GM21723 (cell line): ENCODE measurements at regions not wholly inside any gene's neighbourhood (a gene's known extent, or its start where the extent isn't known, plus 50 kb on each side); places are given as distances from the start of the nearest gene placed in this dataset.

Source experiments
- ATAC-seq: cut with Tn5 transposase; IDR thresholded peaks from one replicate; pipeline ENCODE4 v1.9.1; 2021; ENCODE audit warnings: mild to moderate bottlenecking, moderate library complexity; ENCODE audit not compliant: unreplicated experiment

DNA sequence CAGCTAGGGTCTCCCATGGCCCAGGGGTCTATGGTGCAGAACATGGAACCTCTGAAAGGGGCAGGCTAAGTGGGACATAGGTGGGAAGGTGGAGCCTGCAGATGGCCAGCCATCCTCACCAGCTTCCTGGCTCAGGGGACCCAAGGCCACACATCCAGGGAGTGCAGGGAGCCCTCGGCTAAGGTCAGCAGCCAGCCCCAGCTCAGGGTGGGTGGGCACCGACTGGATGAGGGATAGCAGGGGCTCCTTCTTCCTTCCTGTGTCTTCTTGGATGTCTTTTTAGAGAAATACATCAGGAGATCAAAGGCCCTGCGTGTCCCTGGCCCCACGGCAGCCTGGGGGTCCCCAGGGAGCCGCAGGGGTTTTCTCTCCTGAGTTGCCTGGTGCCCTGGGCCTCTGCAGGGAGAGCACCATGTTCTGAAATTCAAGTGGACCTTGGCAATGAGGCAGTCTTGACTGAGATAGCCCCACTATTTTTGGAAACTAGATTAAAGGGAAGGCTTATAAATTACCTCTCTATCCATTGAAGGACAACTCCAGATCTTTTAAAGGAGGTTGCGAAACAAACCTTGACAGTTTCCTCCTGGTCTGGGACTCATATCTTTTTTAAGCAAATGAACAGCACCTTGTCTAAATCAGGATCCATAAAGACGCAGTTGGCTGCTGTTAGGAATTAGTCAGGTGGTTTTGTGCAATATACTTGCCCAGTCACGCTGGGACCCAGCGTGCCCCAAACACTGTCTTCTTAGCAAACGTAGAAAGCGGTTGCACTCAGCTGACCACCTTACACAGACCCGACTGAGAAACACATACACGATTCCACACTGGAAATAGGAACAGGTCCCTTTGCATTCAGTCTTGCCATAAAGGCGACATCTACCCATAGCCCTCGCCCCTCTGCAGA is 242.3 kb downstream of the TOMM20 start:
- no peak for ATAC-seq

DNA sequence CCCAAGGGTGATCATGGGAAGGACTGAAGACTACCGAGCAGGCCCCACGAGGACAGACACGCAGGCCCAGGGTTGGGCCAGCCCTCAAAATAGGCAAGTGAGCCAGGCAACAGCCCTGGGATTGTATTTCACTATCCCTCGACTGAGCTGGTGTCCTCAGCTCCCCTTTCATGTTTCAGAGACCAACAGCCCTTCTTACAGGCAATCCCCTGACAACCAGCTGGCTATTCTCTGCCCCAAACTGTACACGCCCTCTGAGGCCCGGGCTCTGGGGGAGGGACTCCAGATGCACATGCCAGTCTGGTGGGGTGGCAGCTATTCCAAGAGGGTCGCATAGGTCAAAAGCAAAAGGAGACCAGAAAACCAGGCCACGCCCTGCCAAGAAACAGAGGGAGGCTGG is 243.0 kb downstream of the TOMM20 start:
- ATAC-seq = no peak

DNA sequence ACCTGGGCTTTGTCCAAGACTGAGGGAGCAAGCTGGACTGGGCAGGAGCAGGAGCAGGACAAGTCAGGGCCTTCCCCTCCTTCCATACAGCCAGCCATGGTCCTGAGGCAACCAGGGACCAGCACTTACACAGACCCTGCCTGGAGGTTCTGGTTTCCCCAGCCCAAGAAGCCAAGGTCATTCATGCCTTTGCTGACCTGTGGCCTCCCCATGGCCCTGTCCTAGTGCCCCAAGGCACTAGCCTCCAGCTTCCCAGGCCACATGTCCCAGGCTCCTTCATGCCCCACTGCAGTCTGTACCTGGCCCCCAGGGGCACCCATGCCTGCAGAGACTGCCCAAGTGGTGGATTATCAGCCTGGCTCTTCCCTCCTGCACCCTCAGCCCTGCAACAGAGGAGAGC is 243.9 kb downstream of the TOMM20 start:
- ATAC-seq = no peak

DNA sequence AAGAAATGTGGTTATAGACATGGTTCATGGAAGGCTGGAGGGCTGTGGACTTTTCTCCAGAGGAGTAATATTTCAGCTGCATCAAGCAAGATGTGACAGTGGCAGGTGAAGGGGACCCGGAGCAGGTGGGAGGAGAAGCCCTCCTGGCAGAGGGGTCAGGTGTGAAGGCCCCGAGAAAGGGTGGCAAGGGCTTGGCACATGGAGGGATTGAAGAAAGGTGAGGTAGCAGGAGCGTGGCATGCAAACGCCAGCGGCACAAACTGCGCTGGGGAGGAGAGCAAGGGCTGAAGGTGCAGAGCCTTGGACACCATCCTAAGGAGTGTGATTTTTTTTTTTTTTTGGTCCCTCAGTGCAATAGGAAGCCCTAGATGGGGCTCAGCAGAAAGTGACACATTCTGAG is 244.6 kb downstream of the TOMM20 start:
- no peak for ATAC-seq

DNA sequence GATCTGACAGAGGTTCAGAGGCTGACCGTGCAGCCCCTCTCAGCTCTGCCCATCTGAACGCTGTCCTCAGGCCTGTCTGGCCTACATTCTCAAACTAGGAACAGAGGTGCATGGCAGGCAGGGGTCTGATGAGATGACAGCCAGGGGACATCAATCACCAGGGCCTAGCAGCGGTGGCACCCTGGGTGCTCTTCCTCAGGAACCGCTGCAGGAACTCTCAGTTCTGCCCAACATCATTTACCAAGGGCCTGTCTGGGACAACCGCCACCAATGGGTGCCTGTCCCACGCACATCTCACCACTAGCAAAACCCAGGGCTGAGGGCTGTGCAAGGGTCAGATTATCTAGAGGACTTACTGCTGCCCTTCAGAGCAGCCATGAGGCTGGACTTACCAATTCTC is 245.7 kb downstream of the TOMM20 start:
- no peak for ATAC-seq

DNA sequence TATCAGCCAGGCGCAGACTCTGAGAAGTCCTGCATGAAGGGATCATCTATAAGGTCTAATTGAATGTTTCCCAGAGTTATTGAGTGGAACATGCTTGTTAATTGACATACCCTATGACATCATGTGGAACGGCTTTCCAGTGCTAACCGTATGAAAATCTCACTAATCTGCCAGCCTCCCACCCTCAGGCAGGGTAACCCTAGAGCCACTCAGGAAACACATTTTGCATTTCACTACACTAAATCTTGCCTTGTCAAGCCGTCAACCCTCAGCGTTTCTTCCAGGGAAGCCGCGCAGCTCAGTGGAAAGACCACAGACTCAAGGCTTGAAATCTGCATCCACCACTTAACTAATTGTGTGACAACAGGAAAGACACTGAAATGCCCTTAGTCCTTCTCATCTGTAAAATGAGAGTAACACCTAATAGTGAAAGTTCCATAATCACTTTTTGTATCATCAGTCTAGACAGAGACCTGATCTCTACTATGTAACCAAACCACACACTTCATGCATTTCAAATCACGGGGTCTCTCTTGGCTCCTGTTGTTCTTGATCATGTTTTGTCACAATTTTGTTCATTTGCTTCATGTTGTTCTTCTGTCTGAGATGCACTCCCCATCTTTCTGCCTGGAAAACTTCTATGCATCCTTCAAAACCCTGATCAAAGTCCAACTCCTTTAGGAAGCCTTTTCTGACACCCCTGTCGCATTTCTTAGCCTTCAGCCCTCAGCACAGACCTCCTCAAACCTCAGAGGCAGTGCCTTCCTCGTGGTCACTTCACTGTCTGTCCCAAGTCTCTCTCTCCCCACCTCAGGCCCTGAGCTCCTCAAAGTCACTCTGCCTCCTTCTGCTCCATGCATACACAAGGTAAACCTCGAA is 246.5 kb downstream of the TOMM20 start:
- ATAC-seq = peak; percentile 88

DNA sequence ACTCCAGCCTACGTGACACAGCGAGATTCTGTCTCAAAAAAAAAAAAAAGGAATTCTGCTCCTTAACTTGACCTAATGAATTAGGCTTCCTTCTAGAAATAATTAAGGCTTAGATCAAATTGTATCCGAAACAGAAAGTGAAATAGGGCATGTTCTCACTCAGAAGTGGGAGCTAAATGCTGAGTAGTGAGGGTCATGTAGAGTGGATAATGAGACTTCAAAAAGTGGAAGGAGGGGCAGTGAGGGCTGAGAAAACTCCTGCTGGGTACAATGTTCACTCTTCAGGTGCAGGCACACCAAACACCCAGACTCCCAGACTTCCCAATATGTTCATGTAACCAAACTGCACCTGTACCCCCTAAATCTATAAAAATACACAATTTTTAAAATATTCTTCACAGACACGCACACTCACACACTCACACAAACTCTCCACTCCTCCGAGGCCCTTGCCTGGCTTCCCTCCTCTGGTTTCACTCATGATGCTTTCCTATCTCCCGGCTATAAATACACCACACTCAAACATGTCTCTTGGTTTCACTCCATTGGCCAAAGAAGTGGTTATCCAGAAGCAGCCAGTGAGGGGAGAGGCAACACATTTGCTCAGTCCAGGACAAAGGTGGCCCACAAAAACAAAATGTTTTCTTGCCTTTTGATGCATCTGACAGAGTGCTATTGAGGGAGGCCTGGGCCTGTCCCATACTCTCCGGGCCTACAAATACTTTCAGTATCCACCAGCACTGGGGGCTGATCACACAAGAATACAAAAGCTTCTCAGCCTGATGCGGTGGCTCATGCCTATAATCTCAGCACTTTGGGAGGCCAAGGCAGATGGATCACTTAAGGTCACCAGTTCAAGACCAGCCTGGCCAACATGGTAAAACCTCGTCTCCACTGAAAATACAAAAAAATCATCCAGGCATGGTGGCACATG is 249.2 kb downstream of the TOMM20 start:
- ATAC-seq = no peak

DNA sequence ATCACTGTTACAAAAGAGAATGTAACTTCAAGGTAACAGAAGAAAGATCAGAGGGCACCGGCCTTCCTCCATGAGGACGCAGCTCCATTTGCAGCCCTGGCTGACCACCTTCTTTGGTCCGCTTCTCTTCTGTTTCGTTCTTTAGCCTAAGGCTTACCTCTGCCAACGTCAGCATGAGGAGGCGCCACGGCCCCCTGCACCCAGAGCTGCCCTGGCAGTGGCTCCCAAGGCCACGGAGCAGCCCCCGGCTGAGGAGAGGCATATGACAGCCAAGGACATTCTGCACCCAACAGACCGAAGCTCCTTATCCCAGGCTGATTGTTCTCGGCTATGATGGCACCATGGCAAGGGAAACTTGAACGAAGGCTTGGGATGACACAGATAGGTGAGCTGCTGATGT is 250.3 kb downstream of the TOMM20 start:
- ATAC-seq = no peak

DNA sequence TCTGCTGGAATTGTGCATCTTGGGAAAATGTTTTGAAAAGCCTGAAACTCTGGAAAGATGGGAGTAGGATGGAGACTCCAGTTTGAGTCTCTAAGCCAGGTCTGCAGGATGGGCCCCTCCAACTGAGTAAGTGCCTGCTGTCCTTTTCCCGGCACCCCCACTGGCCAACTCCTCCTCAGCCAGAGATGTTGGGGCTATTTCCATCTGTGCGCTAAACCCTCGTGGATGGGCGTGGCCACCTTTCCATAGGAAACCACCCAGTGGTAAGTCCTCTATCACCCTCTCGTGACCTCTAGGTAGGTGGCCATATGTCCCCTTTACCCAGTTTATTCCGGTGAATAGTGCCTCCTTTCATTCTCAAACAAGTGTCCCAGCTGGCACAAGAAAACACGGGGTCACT is 250.9 kb downstream of the TOMM20 start:
- ATAC-seq = no peak

DNA sequence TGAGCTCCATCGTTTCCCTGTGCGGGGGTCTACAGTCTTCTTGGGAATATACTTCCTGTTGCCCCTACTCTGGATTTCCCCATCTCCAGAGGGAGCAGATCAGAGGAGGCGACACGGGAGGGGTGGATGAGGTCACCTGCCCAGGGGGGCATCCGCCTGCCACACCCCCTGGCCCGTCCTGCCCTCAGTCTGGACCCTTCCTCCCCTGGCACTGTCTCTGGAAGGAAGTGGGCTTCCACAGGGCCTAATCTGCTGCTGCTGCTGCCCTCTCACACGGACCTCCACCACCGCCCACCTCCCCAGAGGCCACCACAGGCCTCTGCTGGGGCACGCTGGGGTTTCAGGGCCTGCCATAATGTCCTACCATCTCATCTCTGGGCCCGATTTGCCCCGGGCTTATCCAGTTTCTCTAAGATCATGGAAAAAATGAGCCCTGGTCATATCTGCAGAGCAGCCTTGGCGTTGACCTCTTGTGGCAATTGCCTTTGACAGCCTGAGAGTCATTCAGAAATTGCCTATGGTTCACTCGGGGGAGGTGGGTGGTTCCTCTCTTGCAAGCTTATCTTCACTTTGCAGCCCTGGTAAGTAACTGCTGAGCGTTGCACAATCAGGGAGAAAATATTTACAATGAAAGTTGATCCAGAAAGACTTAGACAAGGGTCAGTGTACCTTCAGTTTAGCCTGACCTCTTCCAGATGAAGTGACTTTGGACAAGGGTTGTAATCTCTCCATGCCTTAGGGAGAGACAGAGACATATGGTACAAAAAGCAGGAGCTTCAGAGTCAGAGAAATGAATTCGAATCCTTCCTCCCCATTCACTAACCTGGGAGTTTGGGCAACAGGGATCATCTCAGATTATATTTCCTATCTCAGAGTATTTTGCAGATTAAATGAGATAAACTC is 252.4 kb downstream of the TOMM20 start:
- no peak for ATAC-seq

DNA sequence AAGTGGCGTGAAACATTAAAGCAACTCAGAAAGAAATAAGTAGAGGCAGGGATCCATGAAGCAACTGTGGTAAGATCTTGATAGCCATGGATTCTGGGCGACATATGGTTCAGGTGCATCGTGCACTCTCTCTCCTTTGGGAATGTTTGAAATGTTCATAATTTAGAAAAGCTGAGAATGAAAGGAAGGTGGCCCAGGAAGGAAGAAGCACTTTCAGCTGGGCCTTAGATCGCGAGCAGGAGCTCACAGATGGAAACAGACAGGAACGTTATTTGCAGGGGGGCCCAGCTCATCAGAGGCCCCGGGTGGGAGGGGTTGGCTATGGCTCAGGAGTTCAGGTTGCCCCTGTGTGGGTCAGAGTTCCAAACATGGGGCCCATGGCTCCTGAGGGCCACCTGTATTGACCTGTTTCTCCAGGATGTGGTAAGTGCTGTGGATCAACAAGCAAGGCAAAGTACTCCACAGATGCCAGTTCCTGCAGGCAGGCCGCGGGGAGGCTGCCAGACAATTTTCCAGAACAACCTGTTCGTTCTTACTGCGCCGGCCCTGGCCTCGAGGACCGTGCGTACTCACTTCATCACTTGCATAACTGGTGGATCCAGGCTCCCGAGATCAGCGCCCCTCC is 253.2 kb downstream of the TOMM20 start:
- no peak for ATAC-seq

DNA sequence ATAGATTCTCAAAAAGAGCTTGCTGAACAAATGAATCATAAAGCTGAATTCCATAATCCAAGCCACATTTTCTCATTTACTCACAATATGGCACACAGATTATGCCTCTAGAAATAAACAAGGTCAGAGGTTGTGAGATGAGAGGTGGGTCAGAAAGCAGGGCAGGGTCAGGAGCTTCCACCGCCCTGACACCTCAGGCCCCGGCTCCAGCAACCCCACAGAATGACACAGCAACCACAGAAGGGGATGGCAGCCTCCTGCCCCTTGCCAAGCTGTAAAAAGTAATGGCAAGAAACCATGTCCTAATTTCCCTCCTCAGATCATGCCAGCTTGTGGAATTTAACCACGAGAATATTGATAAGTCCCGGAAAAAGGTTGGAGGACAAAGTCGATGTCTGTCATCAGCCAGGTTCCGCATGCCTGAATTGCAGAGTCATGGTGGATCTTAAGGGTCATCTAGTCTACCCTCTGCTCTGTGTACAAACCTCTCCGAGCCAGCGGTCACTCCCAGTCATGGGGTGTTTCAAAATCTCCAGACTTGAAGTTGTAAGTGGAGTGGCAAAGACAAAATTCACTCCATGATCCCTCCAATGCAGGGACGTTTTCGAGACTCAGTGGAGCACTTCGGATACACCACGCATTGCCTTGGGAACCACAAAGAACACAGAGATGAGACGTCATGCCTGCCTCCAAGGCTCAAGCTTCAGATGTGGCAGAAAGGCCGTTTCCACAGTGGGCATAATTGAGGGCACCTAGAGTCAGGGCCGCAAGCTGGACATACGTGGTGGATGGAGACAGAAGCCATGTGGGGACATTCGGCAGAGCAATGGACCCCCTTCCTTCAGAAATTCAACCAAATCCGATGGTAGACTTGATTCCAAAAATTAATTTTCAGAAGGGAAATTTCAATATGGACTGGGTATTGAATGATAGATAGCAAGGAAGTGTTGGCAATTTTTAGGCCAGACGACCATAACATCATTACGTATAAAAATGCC is 254.0 kb downstream of the TOMM20 start:
- ATAC-seq = no peak

DNA sequence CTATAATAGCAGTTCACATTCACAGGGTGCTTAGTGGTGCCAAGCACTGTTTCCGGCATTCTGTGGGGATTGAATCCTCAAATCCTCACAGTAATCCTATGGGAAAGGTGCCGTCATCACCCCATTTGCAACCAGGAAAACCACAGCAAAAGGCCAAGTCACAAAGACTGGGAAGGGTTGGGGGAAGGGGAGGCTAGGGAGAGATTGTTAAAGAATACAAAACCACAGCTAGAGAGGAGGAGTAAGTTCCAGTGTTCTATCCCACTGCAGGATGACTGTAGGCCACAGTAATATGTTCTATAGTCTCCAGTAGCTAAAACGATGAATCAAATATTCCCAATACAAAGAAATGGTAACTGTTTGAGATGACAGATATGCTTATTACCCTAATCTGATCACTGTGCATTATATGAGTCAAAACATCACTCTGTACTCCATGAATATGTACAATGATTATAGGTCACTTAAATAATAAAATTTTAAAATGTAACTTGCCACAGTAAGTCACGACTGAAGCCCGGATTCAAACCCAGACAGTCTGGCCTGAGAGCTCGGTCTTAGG is 256.8 kb downstream of the TOMM20 start:
- no peak for ATAC-seq

DNA sequence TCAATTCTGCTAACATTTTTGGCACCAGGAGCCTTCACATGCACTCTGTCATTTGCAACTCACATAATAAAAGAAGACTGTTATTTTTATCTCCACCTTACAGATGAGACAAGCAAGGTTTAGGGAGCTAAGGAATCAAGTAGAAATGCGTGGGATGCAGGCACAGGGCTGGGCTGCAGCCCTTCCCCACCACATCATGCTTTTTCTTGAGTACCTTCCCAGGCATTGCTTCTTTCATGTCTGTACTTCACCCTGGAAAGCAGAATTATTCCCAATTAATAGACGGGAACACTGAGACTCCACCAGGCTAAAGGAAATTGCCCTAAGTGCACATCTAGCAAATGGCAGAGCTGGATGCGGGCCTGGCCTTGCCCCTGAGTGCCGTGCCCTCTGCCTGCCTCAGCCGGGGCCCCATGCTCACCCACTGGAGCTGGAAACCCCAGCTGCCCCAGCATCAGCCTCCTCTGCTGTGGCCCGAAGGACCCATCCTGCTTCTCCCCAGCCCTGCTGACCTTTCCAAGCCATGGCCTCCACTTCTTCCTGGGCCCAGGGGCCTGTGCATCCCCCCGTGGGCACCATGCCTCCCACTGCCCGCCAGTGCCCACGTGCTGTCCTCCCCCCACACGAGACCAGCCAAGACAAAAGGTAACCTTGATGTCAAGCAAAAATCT is 257.5 kb downstream of the TOMM20 start:
- no peak for ATAC-seq

DNA sequence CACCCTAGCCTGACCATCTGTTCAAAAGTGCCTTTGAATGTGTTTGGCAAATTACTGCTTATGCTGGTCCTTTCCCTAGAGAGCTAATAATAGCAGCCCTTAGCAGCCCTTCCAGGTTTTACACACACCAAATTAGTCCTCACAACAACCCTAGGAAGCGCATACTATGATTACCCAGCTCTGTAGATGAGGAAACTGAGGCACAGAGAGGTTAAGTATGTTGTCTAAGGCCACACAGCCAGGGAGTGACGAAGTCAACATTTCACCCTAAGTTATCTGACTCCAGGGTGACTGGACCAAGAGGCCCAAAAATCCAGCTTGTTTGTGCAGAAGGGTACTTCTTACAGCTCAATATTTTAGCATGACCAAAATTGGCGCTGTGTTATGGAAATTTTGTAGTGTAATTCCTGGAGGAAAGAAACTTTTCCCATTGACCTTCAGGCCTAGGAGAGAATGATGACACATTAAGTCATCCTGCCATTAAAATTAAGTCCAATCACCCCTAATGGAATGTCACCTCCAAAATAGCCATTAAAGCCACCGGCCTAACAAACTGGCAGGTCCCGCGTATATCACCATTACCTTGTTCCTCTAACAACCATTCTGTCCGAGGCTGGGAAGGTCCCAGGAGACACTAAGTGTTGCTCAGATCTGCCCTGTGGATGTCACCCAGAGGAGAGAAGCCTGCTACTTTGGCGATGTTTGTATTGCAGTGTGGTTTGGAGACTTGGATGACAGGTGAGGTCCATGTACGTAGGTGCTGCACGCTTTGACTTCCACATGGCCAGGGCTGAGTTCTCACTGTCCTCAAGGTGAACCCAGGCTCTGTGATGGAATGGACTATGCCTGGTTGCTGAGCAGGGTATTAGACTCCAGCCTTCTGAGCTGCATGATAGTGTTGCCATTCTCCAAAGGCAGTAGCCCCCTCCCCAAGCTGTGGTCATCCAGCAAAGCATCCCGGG is 258.3 kb downstream of the TOMM20 start:
- no peak for ATAC-seq
